ENCODE measurements at regions not wholly inside any gene's neighbourhood (a gene's known extent, or its start where the extent isn't known, plus 50 kb on each side); places are given as distances from the start of the nearest gene placed in this dataset.

DNA sequence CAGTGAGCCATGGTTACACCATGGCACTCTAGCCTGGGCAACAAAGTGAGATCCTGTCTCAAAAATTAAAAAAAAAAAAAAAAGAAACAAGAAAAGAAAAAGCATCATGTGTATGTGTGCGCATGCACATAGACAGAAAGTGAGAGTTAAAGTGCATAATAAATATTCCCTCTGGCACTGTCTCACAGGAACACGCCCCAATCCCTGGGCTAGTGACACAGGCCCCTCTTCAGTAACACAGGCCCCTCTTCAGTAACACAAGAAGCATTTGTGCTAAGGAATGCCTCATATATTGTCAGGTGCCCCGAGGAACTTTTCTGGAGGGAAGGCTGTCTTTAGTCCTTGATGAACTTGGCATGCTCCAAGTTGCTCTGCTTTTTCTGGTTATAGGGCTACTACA is 57.5 kb downstream of the RPL27A start:
- no peak for DNase-seq (ENCODE audit: low read depth in 1 of 2, low spot score in 1 of 2)

DNA sequence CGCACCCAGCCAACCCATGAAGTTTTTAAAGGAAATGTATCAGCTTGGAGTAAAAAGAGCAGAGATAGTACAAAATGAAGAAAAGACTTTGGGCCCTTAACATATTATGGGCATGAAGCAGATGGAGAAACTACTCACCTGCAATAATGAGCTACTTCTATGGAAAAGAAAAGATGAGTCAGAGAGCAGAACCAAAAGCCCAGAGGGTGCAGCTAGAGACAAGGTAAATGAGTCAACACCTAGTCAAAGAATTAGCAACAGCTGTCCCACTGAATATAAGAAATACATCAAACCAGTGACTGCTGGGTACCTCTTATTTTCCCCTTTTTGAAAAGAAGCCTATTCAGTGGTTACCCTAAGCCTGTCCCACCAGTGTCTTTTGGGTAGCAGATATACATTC is 61.8 kb downstream of the RPL27A start:
- DNase-seq (ENCODE audit: low read depth in 1 of 2, low spot score in 1 of 2), result no peak

DNA sequence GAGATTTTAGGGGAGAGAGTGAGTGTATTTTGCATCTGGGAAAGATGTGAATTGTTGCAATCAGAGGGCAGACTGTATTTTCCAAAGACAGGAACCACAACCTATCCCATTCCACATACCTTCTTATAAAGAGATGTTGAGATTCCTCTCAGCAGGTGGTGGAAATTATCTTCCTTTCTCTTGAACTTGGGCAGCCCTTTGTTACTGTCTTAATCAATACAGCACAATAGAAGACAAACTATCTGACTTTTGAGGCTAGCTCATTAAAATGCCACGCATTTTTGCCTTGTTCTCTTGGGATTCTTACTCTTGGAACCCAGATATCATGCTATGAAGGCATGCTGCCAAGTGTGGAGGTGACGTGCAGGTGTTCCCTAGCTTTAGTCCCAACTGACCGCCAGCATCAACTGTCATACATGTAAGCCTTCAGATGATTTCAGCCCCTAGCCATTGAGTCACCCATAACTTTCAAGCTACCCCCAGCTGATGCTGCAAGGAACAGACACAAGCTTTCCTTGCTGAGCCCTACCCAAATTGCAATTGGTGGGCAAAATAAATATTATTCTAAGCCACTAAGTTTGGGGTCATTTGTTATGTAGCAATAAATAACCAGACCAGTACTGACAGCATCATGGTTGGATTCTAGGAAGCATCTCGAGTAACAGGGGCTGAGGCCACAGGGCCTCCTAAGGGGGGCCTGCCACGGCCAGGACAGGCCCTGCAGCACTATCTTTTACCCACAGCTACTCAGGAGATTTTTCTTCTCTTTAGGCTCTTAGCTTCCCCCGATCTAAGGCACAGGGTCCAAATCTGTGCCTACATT is 63.0 kb downstream of the RPL27A start:
- no peak for DNase-seq (ENCODE audit: low read depth in 1 of 2, low spot score in 1 of 2)

GRCh38 chr11:8746331-8746974 is 63.9 kb downstream of the RPL27A start:
- no peak for DNase-seq (ENCODE audit: low read depth in 1 of 2, low spot score in 1 of 2)

- no peak for DNase-seq (ENCODE audit: low read depth in 1 of 2, low spot score in 1 of 2)
Observed at GRCh38 chr11:8747173-8747572, 64.6 kb downstream of the RPL27A start.

DNA sequence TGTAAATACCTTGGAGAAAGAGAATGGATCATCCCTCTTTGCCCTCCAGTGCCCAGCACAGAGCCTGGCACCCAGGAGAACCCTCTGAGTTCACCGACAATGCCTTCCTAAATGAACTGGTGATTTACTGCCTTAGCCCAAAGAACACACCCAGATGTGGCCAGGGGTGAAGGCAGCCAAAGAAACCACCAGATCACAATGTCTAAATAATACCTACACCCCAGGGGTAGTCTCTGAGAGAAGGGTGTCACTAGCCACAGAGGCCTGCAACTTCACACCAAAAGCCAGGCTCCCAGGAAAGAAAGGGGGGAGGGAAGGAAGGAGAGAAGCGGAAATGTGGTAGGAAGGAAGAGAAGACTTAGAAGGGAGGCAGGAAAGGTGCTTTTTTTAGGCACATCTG is 65.7 kb downstream of the RPL27A start:
- DNase-seq (ENCODE audit: low read depth in 1 of 2, low spot score in 1 of 2), result no peak

GRCh38 chr11:8749202-8749601 is 66.6 kb downstream of the RPL27A start:
- no peak for DNase-seq (ENCODE audit: low read depth in 1 of 2, low spot score in 1 of 2)

DNA sequence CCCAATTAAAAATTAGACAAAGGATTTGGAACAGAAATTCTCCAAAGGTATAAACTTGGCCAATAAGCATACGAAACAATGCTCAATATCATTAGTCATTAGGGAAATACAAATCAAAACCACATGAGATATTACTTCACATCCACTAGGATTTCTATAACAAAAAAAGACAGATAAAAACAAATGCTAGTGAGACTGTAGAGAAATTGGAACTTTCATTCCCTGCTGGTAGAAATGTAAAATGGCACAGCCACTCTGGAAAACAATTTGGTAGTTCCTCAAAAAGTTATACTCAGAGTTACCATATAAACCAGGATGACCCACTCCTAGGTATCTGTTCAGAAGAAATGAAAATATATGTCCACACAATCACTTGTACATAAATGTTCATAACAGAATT is 71.6 kb downstream of the RPL27A start:
- no peak for DNase-seq (ENCODE audit: low read depth in 1 of 2, low spot score in 1 of 2)

- DNase-seq (ENCODE audit: low read depth in 1 of 2, low spot score in 1 of 2), result no peak
Observed at GRCh38 chr11:8756201-8756600, 73.6 kb downstream of the RPL27A start.

- DNase-seq (ENCODE audit: low read depth in 1 of 2, low spot score in 1 of 2), result no peak
Observed at GRCh38 chr11:8757047-8757446, 74.5 kb downstream of the RPL27A start.

- no peak for DNase-seq (ENCODE audit: low read depth in 1 of 2, low spot score in 1 of 2)
Observed at GRCh38 chr11:8757533-8757932, 74.9 kb downstream of the RPL27A start.

DNA sequence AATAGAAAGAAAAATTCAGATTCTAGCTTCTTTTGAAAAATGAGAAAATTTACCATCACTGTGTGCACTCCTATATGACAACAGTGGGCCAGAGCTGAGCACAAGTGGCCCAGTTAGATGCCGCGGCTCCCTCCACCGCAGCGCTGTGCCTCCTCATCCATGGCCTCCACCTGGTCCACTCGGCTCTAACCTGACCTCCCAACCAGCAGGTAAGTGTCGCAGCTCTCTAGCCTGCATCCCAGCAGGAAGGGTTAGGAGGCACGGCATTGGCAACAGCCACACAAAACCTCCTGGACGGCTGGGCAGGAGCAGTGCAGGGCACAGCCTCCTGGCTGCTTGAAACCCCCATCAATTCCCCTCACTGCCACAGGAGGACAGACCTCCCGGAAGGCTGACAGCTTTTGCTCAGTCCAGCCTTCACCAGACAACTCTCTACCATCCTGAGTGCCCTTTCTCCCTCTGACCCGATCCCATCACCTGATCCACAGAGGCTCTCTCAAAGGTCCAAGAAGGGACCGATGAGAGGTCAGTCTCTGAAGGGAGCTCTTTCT is 76.1 kb downstream of the RPL27A start:
- no peak for DNase-seq (ENCODE audit: low read depth in 1 of 2, low spot score in 1 of 2)

- DNase-seq (ENCODE audit: low read depth in 1 of 2, low spot score in 1 of 2), result no peak
Observed at GRCh38 chr11:8759634-8760033, 77.0 kb downstream of the RPL27A start.

DNA sequence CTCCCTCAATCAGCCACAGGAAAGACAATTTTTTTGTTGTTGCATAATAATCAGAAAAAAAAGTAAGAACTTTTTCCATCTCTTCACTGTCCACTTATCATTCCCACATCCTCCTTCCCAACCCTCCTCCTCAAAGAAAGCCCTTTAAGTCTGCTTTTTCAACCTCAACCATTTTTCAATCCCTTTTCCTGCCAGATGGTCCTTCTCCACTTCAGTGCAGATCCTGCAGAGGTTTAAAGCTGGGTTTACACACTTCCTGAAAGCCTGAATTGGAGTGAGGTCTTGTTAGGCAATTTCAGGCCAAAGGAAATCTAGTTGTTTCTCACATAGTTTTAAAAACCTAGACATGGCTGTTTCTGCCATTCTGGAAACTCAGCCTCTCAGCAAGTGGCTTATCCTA is 78.3 kb downstream of the RPL27A start:
- DNase-seq (ENCODE audit: low read depth in 1 of 2, low spot score in 1 of 2), result no peak

GRCh38 chr11:8763070-8763685 is 80.6 kb downstream of the RPL27A start:
- no peak for DNase-seq (ENCODE audit: low read depth in 1 of 2, low spot score in 1 of 2)

- no peak for DNase-seq (ENCODE audit: low read depth in 1 of 2, low spot score in 1 of 2)
Observed at GRCh38 chr11:8765294-8765693, 82.7 kb downstream of the RPL27A start.

- DNase-seq (ENCODE audit: low read depth in 1 of 2, low spot score in 1 of 2), result no peak
Observed at GRCh38 chr11:8766043-8766987, 83.7 kb downstream of the RPL27A start.

DNA sequence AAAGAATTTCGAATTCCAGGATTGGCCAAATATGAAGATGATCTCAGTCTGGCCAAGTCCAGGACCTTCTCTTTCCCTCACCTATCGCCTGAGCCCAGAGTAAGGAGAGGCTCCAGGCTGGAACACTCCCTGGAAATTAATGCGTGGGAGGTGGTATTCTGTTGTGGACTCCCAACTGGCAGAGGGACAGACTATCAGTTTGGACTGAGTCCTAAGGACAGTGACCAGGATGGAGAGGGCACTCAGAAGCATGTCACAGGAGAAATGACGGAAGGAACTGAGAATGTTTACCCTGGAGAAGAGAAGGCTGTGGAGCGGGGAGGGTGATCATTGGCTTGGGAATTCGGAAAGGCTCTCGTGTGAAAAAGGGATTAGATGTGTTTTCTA is 84.4 kb downstream of the RPL27A start:
- DNase-seq (ENCODE audit: low read depth in 1 of 2, low spot score in 1 of 2), result no peak

DNA sequence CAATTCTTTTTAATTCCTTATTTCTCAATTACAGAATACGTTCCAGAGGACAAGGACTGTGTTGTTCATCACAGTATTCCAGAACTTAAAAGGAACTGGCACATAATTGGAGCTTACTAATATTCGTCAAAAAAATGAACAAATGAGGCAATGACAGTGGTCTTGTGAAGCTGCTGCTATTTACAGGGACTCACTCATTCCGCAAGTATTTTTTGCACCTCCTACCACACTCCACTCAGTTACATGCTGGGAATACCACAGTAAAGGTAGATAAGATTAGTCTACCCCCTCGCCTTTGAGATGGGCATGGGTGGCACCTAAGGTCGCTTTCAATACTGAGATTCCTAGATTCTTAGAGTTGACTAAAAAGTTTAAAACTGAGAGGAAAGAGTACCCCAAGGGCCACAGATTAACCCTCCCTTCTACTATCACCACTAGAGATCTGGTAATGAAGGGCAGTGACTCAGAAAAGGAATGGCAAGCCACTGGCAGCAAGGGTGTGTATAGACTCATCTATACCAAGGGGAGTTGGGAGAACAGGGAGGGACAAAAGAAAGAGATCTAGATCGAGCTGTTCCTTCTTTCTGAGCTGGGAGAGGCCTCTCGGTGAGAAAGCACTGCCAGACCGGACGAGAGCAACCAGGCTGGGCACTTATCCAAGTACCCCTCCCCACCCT is 85.0 kb downstream of the RPL27A start:
- DNase-seq (ENCODE audit: low read depth in 1 of 2, low spot score in 1 of 2), result no peak

DNA sequence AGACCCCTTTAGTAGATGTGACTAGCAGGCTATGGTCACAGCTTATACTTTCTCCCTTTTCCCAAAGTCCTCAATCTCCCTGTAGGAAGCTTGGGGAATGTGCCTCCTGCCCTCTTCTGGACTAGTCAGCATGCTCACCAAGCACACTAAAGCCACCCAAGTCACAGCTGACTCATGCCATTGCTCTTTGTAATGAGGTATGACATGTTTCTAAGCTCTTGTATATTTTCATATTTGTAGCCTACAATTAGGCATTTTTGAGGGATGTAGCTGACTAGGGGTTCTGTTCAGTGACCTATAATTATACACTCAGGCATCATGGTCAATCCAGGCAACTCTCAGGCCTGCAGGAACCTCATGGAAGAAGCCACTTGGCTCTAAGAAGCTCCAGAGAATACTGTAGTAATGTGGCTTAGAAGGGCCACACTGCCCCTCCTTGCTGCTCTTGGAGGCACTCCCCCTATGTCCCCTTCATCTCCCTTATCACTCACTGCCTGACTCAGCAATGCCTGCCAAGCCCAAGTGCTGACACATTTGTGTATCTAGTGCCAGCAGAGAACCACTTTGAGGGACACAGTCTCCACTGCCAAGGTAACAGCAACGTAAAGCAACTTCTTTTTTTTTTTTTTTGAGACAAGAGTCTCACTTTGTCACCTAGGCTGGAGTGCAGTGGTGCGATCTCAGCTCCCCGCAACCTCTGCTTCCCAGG is 86.2 kb downstream of the RPL27A start:
- no peak for DNase-seq (ENCODE audit: low read depth in 1 of 2, low spot score in 1 of 2)

Data from stimulated activated CD4-positive, alpha-beta T cell treated with anti-CD3 and anti-CD28 coated beads, Interleukin-15, amount 100 ng/mL, for 1 hour (primary cell).